Body of pancreas (tissue), 4 donors: ENCODE measurements at regions not wholly inside any gene's neighbourhood (a gene's known extent, or its start where the extent isn't known, plus 50 kb on each side); places are given as distances from the start of the nearest gene placed in this dataset.

Source experiments
- ATAC-seq: fragments of 150-250 bp; one replicate; pipeline ENCODE4 v1.9.1; 2016
- DNase-seq, 4 donors: peaks; one replicate each; pipeline ENCODE4 v3.0.0-alpha.2; 2019
- H3K27ac ChIP-seq, 4 donors: fragments of 200-600 bp; sonication (generic); 1 replicate in 3 of 4; 2 replicates in 1 of 4; pipeline versions ENCODE4 v1.5.1 to v1.6.1; 2016 to 2019; ENCODE audit warnings: mild to moderate bottlenecking in 1 of 4, mixed read lengths in 1 of 4, moderate library complexity in 1 of 4
- H3K27me3 ChIP-seq, 2 donors: fragments of 200-600 bp; sonication (generic); one replicate each; pipeline ENCODE4 v1.6.0; 2016; ENCODE audit warnings: mild to moderate bottlenecking in 1 of 2
- H3K36me3 ChIP-seq, 2 donors: fragments of 200-600 bp; sonication (generic); replicated peaks in 1 of 2; 2 replicates each; pipeline ENCODE4 v1.5.1; 2016; ENCODE audit warnings: low read depth in 2 of 2; ENCODE audit not compliant: insufficient read depth in 1 of 2
- H3K4me1 ChIP-seq: fragments of 200-600 bp; sonication (generic); one replicate; pipeline ENCODE4 v1.6.0; 2016
- H3K4me3 ChIP-seq, 2 donors: fragments of 200-600 bp; sonication (generic); 1 replicate in 1 of 2; 2 replicates in 1 of 2; pipeline ENCODE4 v1.5.1; 2016 to 2019
- H3K9me3 ChIP-seq, 3 donors: fragments of 200-600 bp; sonication (generic); 1 replicate in 2 of 3; 2 replicates in 1 of 3; pipeline ENCODE4 v1.5.1; 2016
- POLR2A ChIP-seq, 3 donors: fragments of 450-650 bp; IDR thresholded peaks; one replicate each; pipeline ENCODE4 v1.6.1; 2016; ENCODE audit warnings: antibody characterized with exemption in 3 of 3, mild to moderate bottlenecking in 2 of 3
- WGBS, 2 donors: methylation state at CpG; one replicate each; pipeline ENCODE4 v1.1.5; 2017; 5-methylcytosine and 5-hydroxymethylcytosine counted together
- intact Hi-C: fragments of 100-400 bp; cut with DNase I; formaldehyde crosslinking; loops from one replicate; pipeline ENCODE4 v1.15.1; 2023
- TF ChIP-seq, protein P1 (sequence below), 7 experiments: fragments of 450-650 bp in 4 of 7; fragments of 200-600 bp in 3 of 7; sonication (generic) in 3 of 7; IDR thresholded peaks; one replicate each; pipeline ENCODE4 v1.5.1; 2016 to 2019; ENCODE audit warnings: antibody characterized with exemption in 7 of 7

DNA sequence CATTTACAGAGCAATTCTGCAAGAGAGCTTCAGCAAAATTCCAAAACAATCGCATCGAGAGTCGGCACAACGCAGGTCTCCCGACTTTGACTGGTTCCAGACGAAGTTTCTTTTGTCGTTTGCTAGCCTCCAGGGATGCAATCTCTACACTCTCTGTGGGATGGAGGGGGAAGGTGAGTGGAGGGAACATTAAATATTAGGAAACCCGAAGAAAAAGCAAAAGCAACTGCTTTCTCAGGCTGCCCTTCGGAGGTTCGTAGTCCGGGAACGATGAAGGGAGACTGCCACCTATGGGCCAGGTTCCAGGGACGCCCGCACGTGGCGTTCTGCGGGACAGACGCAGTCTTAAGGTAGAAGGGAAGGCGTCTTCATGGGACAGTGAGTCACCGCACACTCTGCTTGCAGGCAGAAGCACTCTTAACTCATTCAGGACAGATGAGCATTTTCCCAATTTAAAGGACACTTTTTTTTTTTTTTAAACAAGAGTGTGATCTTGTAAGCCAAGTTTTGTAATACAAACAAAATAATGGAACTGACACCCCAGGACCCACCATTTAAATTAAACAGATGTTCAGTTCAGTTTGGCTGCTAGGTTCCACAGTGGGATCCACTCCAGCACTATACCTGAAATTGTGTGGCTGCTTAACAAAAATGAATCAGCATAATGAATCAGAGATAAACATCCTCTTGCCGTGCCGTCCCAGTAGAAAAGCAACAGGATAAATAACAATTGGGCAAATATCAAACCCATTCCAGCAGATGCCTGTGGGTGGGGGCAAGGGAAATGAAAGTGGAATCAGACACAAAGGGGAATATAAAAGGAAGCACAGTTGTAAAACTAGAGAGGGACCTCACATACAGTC lies 65.8 kb upstream of the ARMC2 start:
- Histone ChIP-seq H3K27me3 (no peaks in the 10 kb centered on the region), H3K9me3 (no peaks in the 10 kb centered on the region), H3K36me3 (no peaks in the 10 kb centered on the region), H3K27ac (peak overlapping the region in 3 of 4 donors; percentile 61 to 74 (median 68)), H3K4me1 (peaks cover 16% of the 10 kb centered on the region), H3K4me3 (no peak overlapping the region)
- peak; percentile 85 to 91 (median 89) for DNase-seq
- TF ChIP-seq, protein P1, sequence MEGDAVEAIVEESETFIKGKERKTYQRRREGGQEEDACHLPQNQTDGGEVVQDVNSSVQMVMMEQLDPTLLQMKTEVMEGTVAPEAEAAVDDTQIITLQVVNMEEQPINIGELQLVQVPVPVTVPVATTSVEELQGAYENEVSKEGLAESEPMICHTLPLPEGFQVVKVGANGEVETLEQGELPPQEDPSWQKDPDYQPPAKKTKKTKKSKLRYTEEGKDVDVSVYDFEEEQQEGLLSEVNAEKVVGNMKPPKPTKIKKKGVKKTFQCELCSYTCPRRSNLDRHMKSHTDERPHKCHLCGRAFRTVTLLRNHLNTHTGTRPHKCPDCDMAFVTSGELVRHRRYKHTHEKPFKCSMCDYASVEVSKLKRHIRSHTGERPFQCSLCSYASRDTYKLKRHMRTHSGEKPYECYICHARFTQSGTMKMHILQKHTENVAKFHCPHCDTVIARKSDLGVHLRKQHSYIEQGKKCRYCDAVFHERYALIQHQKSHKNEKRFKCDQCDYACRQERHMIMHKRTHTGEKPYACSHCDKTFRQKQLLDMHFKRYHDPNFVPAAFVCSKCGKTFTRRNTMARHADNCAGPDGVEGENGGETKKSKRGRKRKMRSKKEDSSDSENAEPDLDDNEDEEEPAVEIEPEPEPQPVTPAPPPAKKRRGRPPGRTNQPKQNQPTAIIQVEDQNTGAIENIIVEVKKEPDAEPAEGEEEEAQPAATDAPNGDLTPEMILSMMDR (IDR thresholded peaks at IDR 0.05), result peak; percentile 58 to 88 (median 86)
- TF ChIP-seq POLR2A (IDR thresholded peaks at IDR 0.05), result peak in 1 of 3 donors; percentile 17
- peak; percentile 96 for ATAC-seq
- 1 to 3% methylated on average over 22 of the region's 22 CpGs for WGBS, 2 donors
- intact Hi-C loops, result loop anchor here (5.0 to 10.0 kb wide), 2 partner anchors 108 to 215 kb away; no protein-coding TSS in a partner anchor

DNA sequence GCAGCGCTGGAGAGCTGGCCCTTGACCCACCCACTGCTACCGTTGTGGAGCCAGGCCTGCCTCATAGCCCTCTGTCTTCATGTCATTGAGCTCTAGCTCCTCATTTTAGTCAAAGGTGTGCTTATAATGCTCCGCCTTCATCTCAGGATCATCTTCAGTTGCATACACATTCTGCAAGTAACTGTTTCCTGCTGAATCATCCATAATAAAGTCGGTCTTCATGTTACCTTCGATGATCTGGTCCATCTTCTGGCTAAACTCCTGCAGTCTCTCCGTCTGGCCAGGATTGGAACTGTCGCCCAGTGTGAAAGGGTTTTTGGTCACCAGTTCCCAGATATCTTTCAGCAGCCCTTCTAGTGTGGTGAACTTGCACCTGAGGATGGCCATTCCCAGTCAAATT lies 62.6 kb upstream of the ARMC2 start:
- ATAC-seq, result no peak
- no peaks in the 10 kb centered on the region for H3K9me3 ChIP-seq
- no peak for DNase-seq
- no peaks in the 10 kb centered on the region for H3K36me3 ChIP-seq
- TF ChIP-seq POLR2A (IDR thresholded peaks at IDR 0.05), result no peak
- TF ChIP-seq, protein P1 (IDR thresholded peaks at IDR 0.05), result no peak
- WGBS, 2 donors, result 82 to 90% methylated on average over 7 of the region's 7 CpGs
- no peak overlapping the region for H3K27ac ChIP-seq
- no peaks in the 10 kb centered on the region for H3K27me3 ChIP-seq
- H3K4me3 ChIP-seq, result no peak overlapping the region
- H3K4me1 ChIP-seq, result peaks cover 16% of the 10 kb centered on the region
- intact Hi-C loops, result loop anchor here (10.0 kb wide), 1 partner anchor 111 kb away; no protein-coding TSS in a partner anchor

DNA sequence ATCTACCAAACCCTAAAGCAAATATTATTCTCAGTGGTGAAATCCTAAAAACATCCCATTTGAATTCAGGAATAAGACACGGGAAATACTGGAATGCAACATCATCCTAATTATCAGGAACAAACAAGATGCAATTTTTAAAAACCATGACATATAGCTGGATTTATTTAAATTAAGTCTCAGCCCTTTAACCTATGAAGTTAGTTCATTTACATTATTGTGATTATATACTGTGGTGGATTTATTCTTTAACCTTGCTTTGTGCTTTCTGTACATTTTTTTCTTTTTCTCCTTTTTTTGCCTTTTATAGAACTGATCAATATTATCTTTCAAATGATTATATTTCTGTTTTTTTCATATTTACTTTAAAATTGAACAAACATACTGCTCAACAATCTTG lies 59.8 kb upstream of the ARMC2 start:
- 77 to 91% methylated on average over 1 of the region's 1 CpG for WGBS, 2 donors
- Histone ChIP-seq H3K9me3 (no peaks in the 10 kb centered on the region), H3K4me3 (no peak overlapping the region), H3K27me3 (no peaks in the 10 kb centered on the region), H3K4me1 (peaks cover 5% of the 10 kb centered on the region), H3K27ac (no peak overlapping the region), H3K36me3 (no peaks in the 10 kb centered on the region)
- DNase-seq, result no peak
- TF ChIP-seq, protein P1 (IDR thresholded peaks at IDR 0.05), result no peak
- TF ChIP-seq POLR2A (IDR thresholded peaks at IDR 0.05), result no peak
- no peak for ATAC-seq
- intact Hi-C loops, result loop anchor here (10.0 kb wide), 1 partner anchor 114 kb away; no protein-coding TSS in a partner anchor

DNA sequence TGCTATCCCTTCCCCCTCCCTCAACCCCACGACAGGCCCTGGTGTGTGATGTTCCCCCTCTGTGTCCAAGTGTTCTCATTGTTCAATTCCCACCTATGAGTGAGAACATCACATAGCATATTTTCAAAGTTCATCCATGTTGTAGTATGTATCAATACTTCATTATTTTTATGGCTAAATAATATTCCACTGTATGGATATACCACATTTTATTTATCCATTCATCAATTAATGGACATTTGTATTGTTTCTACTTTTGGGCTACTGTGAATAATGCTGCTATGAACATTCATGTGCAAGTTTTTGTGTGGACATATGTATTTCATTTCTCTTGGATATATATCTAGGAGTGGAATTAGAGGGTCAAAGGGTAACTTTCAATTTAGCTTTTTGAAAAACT lies 58.7 kb upstream of the ARMC2 start:
- no peak overlapping the region for H3K4me3 ChIP-seq
- intact Hi-C loops, result loop anchor here (10.0 kb wide), 1 partner anchor 115 kb away; no protein-coding TSS in a partner anchor
- ATAC-seq, result no peak
- no peaks in the 10 kb centered on the region for H3K27me3 ChIP-seq
- no peak overlapping the region for H3K27ac ChIP-seq
- H3K9me3 ChIP-seq, result no peaks in the 10 kb centered on the region
- peaks cover 16% of the 10 kb centered on the region for H3K4me1 ChIP-seq
- TF ChIP-seq, protein P1 (IDR thresholded peaks at IDR 0.05), result no peak
- no peak for TF ChIP-seq POLR2A (IDR thresholded peaks at IDR 0.05)
- no peaks in the 10 kb centered on the region for H3K36me3 ChIP-seq
- 92 to 100% methylated on average over 1 of the region's 1 CpG for WGBS, 2 donors
- DNase-seq, result no peak
